ENCODE measurements at regions not wholly inside any gene's neighbourhood (a gene's known extent, or its start where the extent isn't known, plus 50 kb on each side); places are given as distances from the start of the nearest gene placed in this dataset.
"Not testable (repeated sequence)": the region's sequence is repeated elsewhere in the genome, so short reads cannot be mapped to it uniquely, and the experiment has no call there.

DNA sequence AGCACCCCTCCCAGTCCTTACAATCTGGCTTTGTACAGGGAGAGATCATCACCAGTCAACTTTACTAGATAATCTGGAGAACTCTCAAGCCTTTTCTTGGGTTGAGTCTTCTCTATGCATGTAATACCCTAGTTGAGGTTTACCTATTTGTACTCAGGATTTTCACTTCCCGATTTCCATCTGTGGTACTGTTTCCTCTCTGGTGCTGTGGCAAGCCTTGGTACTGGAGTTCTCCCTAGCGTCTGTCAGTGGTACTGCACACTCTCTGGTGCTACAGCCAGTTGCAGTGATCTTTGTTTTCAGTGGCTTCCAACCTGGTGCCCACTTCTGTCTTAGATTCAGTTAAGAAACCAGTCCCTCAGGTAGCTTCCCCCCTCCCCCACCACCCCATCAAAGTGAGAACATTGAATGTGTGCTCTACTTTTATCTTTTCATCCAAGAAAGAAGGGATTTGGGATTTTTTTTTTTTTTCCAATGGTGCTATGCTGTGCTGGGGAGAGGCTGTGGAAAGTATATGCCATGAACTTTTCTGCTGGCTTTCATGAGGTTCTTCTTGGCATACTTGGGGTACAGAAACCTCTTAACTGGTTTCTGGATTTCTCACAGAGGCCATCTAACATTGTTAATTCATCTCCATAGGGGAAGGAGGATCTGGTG, 69.4 kb upstream of the EVL start:
- TF ChIP-seq, protein P1, sequence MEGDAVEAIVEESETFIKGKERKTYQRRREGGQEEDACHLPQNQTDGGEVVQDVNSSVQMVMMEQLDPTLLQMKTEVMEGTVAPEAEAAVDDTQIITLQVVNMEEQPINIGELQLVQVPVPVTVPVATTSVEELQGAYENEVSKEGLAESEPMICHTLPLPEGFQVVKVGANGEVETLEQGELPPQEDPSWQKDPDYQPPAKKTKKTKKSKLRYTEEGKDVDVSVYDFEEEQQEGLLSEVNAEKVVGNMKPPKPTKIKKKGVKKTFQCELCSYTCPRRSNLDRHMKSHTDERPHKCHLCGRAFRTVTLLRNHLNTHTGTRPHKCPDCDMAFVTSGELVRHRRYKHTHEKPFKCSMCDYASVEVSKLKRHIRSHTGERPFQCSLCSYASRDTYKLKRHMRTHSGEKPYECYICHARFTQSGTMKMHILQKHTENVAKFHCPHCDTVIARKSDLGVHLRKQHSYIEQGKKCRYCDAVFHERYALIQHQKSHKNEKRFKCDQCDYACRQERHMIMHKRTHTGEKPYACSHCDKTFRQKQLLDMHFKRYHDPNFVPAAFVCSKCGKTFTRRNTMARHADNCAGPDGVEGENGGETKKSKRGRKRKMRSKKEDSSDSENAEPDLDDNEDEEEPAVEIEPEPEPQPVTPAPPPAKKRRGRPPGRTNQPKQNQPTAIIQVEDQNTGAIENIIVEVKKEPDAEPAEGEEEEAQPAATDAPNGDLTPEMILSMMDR (IDR thresholded peaks at IDR 0.05; ENCODE audit: unreplicated experiment), result peak; percentile 65
- H3K4me1 Mint-ChIP-seq, result peaks cover 7% of the 10 kb centered on the region
- H3K27me3 Mint-ChIP-seq (ENCODE audit: low read depth), result no peaks in the 10 kb centered on the region
- H3K4me3 Mint-ChIP-seq, result no peak overlapping the region
- DNase-seq (ENCODE audit: low spot score in 2 of 2, unreplicated experiment in 2 of 2), result no peak
- no peak overlapping the region for H3K27ac Mint-ChIP-seq
- peaks cover 20% of the 10 kb centered on the region for H3K9me3 Mint-ChIP-seq
- H3K36me3 Mint-ChIP-seq, result peaks cover 18% of the 10 kb centered on the region

DNA sequence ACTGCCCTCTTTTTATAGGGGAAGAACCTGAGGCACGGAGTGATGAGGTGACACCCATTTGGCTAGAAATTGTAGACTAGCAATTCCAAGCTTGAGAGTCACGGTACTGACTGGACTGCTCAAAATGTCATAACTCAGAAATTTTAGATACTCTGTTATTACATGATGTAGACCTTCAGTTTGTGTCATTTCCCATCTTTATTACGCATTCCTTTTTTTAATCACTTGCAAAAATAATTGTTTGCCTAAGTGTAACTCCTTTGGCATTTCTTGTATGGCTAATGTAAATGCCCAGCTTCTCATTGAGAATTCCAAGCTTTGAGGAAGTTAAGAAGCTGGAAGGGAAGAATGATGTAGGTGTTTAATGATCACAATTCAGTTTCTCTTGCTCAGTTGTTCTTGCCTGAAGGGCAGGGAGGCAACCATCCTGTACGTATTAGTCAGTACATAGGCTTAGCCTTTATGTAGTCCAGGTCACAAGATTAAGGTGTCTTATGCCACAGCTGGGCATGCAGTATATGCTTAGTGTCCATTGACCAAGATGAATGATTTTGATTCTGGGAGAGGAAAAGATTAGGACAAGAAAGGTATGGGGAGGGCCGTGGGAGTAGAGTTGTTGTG, 68.2 kb upstream of the EVL start:
- Mint-ChIP-seq H3K27ac (peak overlapping the region; percentile 23), H3K9me3 (peaks cover 28% of the 10 kb centered on the region)

DNA sequence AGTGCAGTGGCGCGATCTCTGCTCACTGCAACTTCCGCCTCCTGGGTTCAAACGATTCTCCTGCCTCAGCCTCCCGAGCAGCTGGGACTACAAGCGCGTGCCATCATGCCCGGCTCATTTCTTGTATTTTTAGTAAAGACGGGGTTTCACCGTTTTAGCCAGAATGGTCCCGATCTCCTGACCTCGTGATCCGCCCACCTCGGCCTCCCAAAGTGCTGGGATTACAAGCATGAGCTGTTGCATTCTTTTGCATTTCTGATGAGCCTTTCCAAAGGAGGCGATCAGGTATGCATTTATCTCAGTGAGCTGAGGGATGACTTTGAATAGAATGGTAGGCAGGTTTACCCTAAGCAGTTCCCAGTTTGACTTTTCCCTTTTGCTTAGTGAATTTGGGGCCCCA, 64.8 kb upstream of the EVL start:
- not testable (repeated sequence) for H3K27ac Mint-ChIP-seq; H3K4me1 Mint-ChIP-seq; DNase-seq (ENCODE audit: low spot score in 2 of 2, unreplicated experiment in 2 of 2); H3K4me3 Mint-ChIP-seq; H3K27me3 Mint-ChIP-seq (ENCODE audit: low read depth)
- Mint-ChIP-seq H3K9me3 (peaks cover 29% of the 10 kb centered on the region), H3K36me3 (peaks cover 26% of the 10 kb centered on the region)

More for the DNA sequence above, 68.2 kb upstream of the EVL start:
- no peak for DNase-seq (ENCODE audit: low spot score in 2 of 2, unreplicated experiment in 2 of 2)
- H3K4me3 Mint-ChIP-seq, result no peak overlapping the region
- peaks cover 24% of the 10 kb centered on the region for H3K36me3 Mint-ChIP-seq
- H3K27me3 Mint-ChIP-seq (ENCODE audit: low read depth), result no peaks in the 10 kb centered on the region
- TF ChIP-seq, protein P1 (IDR thresholded peaks at IDR 0.05; ENCODE audit: unreplicated experiment), result no peak
- peaks cover 7% of the 10 kb centered on the region for H3K4me1 Mint-ChIP-seq

DNA sequence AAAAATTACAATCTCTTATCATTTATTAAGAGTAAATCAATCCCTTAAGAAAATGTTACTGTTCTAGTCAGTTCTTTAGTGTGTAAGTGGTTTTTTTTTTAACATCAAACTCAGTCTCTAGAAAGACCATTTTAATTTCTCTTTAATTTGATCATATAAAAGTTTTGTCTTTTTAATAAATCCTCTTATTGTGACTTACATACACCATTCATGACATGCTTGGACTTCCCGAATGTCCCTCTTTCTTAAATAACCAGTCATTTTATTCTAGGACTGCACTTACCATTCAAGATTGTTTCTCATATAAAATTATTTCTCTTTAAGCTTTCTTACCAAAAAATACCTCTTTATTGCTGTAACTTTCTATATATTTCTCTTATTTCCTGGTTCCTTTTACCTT, 60.8 kb upstream of the EVL start:
- peaks cover 20% of the 10 kb centered on the region for H3K4me1 Mint-ChIP-seq
- DNase-seq (ENCODE audit: low spot score in 2 of 2, unreplicated experiment in 2 of 2), result no peak
- TF ChIP-seq, protein P1 (IDR thresholded peaks at IDR 0.05; ENCODE audit: unreplicated experiment), result no peak
- no peaks in the 10 kb centered on the region for H3K27me3 Mint-ChIP-seq (ENCODE audit: low read depth)
- H3K36me3 Mint-ChIP-seq, result peaks cover 31% of the 10 kb centered on the region
- no peak overlapping the region for H3K27ac Mint-ChIP-seq
- H3K9me3 Mint-ChIP-seq, result peaks cover 32% of the 10 kb centered on the region
- no peak overlapping the region for H3K4me3 Mint-ChIP-seq

DNA sequence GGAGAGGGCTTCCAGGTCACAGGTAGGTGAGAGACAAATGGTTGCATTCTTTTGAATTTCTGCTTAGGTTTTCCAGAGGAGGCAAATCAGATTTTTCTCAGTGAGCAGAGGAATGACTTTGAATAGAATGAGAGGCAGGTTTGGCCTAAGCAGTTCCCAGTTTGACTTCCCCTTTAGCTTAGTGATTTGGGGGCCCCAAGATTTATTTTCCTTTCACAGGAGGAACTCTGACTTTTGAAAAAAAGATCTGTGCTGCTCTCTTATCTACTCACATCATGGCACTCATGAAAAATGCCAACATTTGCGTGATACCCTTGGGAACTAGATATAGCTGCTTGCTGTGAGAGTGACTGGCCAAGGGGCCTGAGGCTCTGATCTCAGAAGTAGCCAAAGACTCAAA, 58.0 kb upstream of the EVL start:
- peaks cover 46% of the 10 kb centered on the region for H3K4me1 Mint-ChIP-seq
- TF ChIP-seq, protein P1 (IDR thresholded peaks at IDR 0.05; ENCODE audit: unreplicated experiment), result no peak
- H3K27ac Mint-ChIP-seq, result peak overlapping the region; percentile 61
- H3K27me3 Mint-ChIP-seq (ENCODE audit: low read depth), result no peaks in the 10 kb centered on the region
- DNase-seq (ENCODE audit: low spot score in 2 of 2, unreplicated experiment in 2 of 2), result no peak
- H3K4me3 Mint-ChIP-seq, result no peak overlapping the region
- H3K9me3 Mint-ChIP-seq, result peaks cover 17% of the 10 kb centered on the region
- H3K36me3 Mint-ChIP-seq, result peaks cover 16% of the 10 kb centered on the region

DNA sequence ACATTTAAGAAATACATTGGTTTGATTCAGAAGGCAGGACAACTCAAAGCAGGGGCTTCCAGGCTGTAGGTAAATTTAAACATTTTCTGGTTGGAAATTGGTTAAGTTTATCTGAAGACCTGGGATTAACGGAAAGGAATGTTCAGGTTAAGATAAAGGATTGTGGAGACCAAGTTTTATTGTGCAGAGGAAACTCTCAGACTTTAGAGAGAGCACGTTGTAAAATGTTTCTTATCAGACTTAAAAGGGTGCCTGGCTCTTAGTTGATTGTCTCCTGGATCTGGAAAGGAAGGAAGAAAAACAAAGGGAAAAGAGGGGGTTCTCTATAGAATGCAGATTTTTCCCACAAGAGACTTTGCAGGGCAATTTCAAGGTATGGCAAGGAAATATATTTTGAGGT, 55.4 kb upstream of the EVL start:
- H3K27ac Mint-ChIP-seq, result peak overlapping the region; percentile 77
- H3K27me3 Mint-ChIP-seq (ENCODE audit: low read depth); DNase-seq (ENCODE audit: low spot score in 2 of 2, unreplicated experiment in 2 of 2); H3K4me3 Mint-ChIP-seq: not testable (repeated sequence)
- H3K4me1 Mint-ChIP-seq, result peaks cover 59% of the 10 kb centered on the region
- peaks cover 21% of the 10 kb centered on the region for H3K36me3 Mint-ChIP-seq
- H3K9me3 Mint-ChIP-seq, result peaks cover 18% of the 10 kb centered on the region

All from mesothelial cell of epicardium (in vitro differentiated cells).